ENCODE measurements at regions not wholly inside any gene's neighbourhood (a gene's known extent, or its start where the extent isn't known, plus 50 kb on each side); places are given as distances from the start of the nearest gene placed in this dataset.

DNA sequence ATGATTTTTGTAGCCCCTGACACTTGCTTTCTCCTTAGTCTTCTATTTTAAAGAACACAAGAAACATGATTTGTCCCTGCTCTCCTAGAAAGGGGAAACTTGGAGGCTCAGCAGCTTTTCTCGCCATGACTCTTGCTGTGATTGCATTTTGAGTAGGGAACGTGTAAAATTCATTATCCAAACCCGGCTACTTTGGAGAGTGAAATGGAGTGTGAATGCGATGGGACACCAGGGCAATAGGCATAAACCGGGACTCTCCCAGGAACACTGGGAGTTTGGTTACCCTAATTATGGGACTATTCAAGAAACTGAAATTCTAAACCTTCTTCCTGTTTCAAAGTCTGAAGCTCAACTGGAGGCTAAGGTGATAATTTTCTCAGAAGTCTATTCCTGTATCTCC lies 181.7 kb upstream of the RFC3 start:
- in situ Hi-C loops (cut with HindIII; ENCODE audit: low sequenced_read_pairs) = no loop called here
- TF ChIP-seq, protein P1, sequence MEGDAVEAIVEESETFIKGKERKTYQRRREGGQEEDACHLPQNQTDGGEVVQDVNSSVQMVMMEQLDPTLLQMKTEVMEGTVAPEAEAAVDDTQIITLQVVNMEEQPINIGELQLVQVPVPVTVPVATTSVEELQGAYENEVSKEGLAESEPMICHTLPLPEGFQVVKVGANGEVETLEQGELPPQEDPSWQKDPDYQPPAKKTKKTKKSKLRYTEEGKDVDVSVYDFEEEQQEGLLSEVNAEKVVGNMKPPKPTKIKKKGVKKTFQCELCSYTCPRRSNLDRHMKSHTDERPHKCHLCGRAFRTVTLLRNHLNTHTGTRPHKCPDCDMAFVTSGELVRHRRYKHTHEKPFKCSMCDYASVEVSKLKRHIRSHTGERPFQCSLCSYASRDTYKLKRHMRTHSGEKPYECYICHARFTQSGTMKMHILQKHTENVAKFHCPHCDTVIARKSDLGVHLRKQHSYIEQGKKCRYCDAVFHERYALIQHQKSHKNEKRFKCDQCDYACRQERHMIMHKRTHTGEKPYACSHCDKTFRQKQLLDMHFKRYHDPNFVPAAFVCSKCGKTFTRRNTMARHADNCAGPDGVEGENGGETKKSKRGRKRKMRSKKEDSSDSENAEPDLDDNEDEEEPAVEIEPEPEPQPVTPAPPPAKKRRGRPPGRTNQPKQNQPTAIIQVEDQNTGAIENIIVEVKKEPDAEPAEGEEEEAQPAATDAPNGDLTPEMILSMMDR (IDR thresholded peaks at IDR 0.05; ENCODE audit: low read depth, low read length, missing control alignments) = no peak
- H3K4me3 ChIP-seq (ENCODE audit: low read depth, low read length) = no peak overlapping the region
- no peak for DNase-seq (ENCODE audit: low read depth)

DNA sequence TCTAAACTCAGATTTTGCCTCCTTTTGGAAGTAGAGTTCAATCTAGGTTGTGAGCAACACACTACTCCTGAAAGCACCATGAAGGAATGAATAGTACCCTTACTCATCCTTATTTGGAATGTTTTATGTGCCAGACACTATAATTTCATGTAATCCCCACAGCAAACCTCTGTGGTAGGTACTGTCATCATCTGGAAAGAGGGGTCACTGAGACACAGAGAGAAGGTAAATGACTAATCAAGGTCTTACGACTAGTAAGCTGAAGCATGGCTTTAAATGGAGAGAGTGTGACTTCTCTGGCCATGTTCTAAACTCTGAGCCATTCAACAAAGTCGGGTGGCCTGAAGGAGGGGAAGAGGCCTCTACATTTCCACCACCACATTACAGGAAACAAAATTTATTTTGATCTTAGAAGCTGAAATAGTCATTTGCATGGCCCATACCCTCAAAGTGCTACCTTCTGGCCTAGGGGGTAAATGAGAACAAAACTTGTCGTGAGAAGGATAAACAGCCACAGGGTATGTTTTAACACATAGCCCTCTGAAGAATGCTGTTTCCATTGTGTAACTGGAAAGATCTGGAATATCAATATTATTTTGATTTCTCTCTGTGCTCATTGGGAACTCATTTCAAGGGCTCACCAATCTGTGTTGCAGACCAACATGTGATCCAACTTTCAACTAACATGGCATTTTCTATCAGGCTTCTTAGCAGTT lies 180.8 kb upstream of the RFC3 start:
- H3K4me3 ChIP-seq (ENCODE audit: low read depth, low read length) = no peak overlapping the region
- in situ Hi-C loops (cut with HindIII; ENCODE audit: low sequenced_read_pairs) = no loop called here
- TF ChIP-seq, protein P1 (IDR thresholded peaks at IDR 0.05; ENCODE audit: low read depth, low read length, missing control alignments) = no peak
- no peak for DNase-seq (ENCODE audit: low read depth)

DNA sequence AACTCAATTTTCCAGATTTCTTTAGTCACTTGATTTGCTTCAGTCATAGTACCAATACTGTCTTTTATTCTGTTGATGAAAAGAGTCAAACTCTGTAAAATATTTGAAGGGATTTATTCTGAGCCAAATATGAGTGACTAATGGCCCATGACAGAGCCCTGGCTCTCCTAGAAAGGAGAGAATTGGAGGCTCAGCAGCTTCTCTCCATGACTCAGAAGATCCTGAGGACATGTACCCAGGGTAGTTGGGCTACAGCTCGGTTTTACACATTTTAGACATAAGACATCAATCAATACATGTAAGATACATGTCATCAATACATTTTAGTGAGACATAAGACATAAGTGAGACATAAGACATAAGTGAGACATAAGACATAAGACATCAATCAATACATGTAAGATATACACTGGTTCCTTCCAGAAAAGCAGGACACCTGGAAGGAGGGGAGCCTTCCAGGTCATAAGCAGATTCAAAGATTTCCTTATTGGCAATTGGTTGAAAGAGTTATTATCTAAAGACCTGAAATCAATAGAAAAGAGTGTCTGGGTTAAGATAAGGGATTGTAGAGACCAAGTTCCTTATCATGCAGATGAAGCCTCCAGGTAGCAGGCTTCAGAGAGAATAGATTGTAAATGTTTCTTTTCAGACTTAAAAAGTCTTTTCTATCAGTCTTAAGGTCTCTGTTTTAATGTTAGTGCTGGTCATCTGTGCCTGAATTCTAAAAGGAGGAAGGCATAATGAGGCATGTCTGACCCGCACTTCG lies 179.8 kb upstream of the RFC3 start:
- in situ Hi-C loops (cut with HindIII; ENCODE audit: low sequenced_read_pairs) = no loop called here
- no peak for DNase-seq (ENCODE audit: low read depth)
- H3K4me3 ChIP-seq (ENCODE audit: low read depth, low read length) = no peak overlapping the region
- TF ChIP-seq, protein P1 (IDR thresholded peaks at IDR 0.05; ENCODE audit: low read depth, low read length, missing control alignments) = no peak

DNA sequence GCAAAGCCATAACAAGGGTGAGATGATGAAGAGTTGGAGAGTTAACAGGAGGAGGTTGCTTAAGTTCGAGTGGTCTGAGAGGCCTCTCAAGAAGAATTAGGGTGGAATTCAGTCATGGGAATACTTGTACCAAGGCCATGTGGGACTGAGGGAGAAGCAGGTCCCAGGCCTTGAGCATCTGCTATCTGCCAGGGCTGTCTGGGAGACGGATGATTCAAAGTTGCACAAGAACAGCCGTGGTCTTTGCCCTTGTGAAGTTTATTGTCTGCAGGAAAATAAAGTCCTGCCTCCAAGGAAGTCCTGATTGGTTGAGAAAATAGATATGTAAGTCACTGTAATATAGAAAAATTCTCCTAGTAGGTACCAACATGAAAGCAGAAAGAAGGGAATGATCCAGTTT lies 178.8 kb upstream of the RFC3 start:
- no peak for DNase-seq (ENCODE audit: low read depth)

DNA sequence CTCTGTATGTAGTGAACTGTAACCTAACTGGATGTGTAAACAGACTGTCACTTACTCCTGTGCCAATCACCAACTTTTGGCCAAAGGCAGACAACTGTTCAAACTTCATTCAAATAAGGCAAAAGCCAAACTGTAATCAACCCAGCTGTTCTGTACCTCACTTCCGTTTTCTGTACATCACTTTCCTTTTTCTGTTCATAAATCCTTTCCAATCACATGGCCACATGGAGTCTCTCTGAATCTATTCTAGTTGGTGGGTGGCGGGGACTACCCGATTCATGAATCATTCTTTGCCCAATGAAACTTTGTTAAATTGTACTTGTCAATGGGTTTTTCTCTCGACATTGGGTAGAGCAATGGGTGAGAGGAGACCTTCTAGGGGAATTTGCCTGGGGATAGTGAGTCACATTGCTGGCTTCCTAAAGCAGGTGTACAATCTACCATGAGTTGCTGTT lies 178.3 kb upstream of the RFC3 start:
- no peak for DNase-seq (ENCODE audit: low read depth)
- in situ Hi-C loops (cut with HindIII; ENCODE audit: low sequenced_read_pairs) = no loop called here

More for the DNA sequence above, 178.8 kb upstream of the RFC3 start:
- H3K4me3 ChIP-seq (ENCODE audit: low read depth, low read length) = no peak overlapping the region
- TF ChIP-seq, protein P1 (IDR thresholded peaks at IDR 0.05; ENCODE audit: low read depth, low read length, missing control alignments) = no peak
- in situ Hi-C loops (cut with HindIII; ENCODE audit: low sequenced_read_pairs) = no loop called here

DNA sequence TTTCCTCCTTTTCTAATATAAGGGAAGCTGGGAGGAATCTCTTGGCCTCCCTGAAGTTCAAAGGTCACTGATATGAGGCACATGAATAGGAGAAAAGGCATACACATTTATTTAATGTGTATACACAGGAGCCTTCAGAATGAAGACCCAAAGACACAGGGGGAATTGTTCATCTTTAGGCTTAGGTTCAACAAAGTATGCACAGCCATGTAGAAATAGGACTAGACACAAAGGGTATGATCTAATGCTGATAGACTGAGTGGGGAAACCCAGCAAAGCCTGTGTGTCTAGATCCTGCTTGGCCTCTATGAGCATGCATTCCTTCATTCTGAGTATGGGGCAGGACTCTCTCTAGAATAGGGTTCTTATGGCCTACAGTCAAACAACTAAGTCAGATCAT lies 177.1 kb upstream of the RFC3 start:
- no peak for DNase-seq (ENCODE audit: low read depth)
- no peak overlapping the region for H3K4me3 ChIP-seq (ENCODE audit: low read depth, low read length)
- TF ChIP-seq, protein P1 (IDR thresholded peaks at IDR 0.05; ENCODE audit: low read depth, low read length, missing control alignments) = no peak
- in situ Hi-C loops (cut with HindIII; ENCODE audit: low sequenced_read_pairs) = no loop called here

More for the DNA sequence above, 178.3 kb upstream of the RFC3 start:
- TF ChIP-seq, protein P1 (IDR thresholded peaks at IDR 0.05; ENCODE audit: low read depth, low read length, missing control alignments) = no peak
- no peak overlapping the region for H3K4me3 ChIP-seq (ENCODE audit: low read depth, low read length)

Measured in astrocyte of the cerebellum (primary cell).